ENCODE measurements at regions not wholly inside any gene's neighbourhood (a gene's known extent, or its start where the extent isn't known, plus 50 kb on each side); places are given as distances from the start of the nearest gene placed in this dataset.

- TF ChIP-seq OSR1 (CRISPR knock-in tag; IDR thresholded peaks at IDR 0.05) (no peak), PPARA (CRISPR knock-in tag; IDR thresholded peaks at IDR 0.05; ENCODE audit: borderline replicate concordance) (no peak), PATZ1 (CRISPR knock-in tag; IDR thresholded peaks at IDR 0.05; ENCODE audit: borderline replicate concordance) (no peak), ZNF8 (CRISPR knock-in tag; IDR thresholded peaks at IDR 0.05) (no peak), ZFP3 (CRISPR knock-in tag; IDR thresholded peaks at IDR 0.05) (no peak), ZC3H10 (CRISPR knock-in tag; IDR thresholded peaks at IDR 0.05) (no peak), TCF4 (CRISPR knock-in tag; IDR thresholded peaks at IDR 0.05; ENCODE audit: borderline replicate concordance) (no peak), TOX (CRISPR knock-in tag; IDR thresholded peaks at IDR 0.05; ENCODE audit: borderline replicate concordance) (no peak), RARB (CRISPR knock-in tag; IDR thresholded peaks at IDR 0.05) (no peak)
- ATAC-seq, result no peak
Observed at GRCh38 chrX:110983024-110983423, 113.0 kb upstream of the PAK3 start.

GRCh38 chrX:110966839-110967238 is 129.2 kb upstream of the PAK3 start:
- TF ChIP-seq GLIS3 (CRISPR knock-in tag; IDR thresholded peaks at IDR 0.05), result no peak
- TF ChIP-seq POU6F1 (CRISPR knock-in tag; IDR thresholded peaks at IDR 0.05; ENCODE audit: borderline replicate concordance, low read depth), result no peak
- TF ChIP-seq CSDC2 (CRISPR knock-in tag; IDR thresholded peaks at IDR 0.05), result no peak
- TF ChIP-seq ZC3H10 (CRISPR knock-in tag; IDR thresholded peaks at IDR 0.05), result no peak
- no peak for TF ChIP-seq BACH2 (CRISPR knock-in tag; IDR thresholded peaks at IDR 0.05; ENCODE audit: borderline replicate concordance)
- TF ChIP-seq OSR1 (CRISPR knock-in tag; IDR thresholded peaks at IDR 0.05), result no peak
- no peak for TF ChIP-seq TCF4 (CRISPR knock-in tag; IDR thresholded peaks at IDR 0.05; ENCODE audit: borderline replicate concordance)
- TF ChIP-seq CREB5 (CRISPR knock-in tag; IDR thresholded peaks at IDR 0.05; ENCODE audit: low read depth), result no peak
- no peak for TF ChIP-seq ARNTL (CRISPR knock-in tag; IDR thresholded peaks at IDR 0.05; ENCODE audit: borderline replicate concordance, low read depth)
- no peak for TF ChIP-seq ZFP30 (CRISPR knock-in tag; IDR thresholded peaks at IDR 0.05)
- no peak for ATAC-seq

- TF ChIP-seq TSHZ2 (CRISPR knock-in tag; IDR thresholded peaks at IDR 0.05) (no peak), POU6F1 (CRISPR knock-in tag; IDR thresholded peaks at IDR 0.05; ENCODE audit: borderline replicate concordance, low read depth) (no peak), ZC3H10 (CRISPR knock-in tag; IDR thresholded peaks at IDR 0.05) (no peak), ESRRG (CRISPR knock-in tag; IDR thresholded peaks at IDR 0.05) (no peak), OSR1 (CRISPR knock-in tag; IDR thresholded peaks at IDR 0.05) (no peak), PATZ1 (CRISPR knock-in tag; IDR thresholded peaks at IDR 0.05; ENCODE audit: borderline replicate concordance) (no peak), ZNF70 (CRISPR knock-in tag; IDR thresholded peaks at IDR 0.05) (no peak), ARNTL (CRISPR knock-in tag; IDR thresholded peaks at IDR 0.05; ENCODE audit: borderline replicate concordance, low read depth) (no peak), CSRNP3 (CRISPR knock-in tag; IDR thresholded peaks at IDR 0.05) (no peak), CREB5 (CRISPR knock-in tag; IDR thresholded peaks at IDR 0.05; ENCODE audit: low read depth) (no peak), TCF4 (CRISPR knock-in tag; IDR thresholded peaks at IDR 0.05; ENCODE audit: borderline replicate concordance) (no peak), ZNF565 (CRISPR knock-in tag; conservative IDR thresholded peaks at IDR 0.05; ENCODE audit: low read depth) (no peak)
- ATAC-seq, result no peak
Observed at GRCh38 chrX:110966091-110966454, 129.9 kb upstream of the PAK3 start.
